NCI-H128 (cell line): ENCODE measurements at regions not wholly inside any gene's neighbourhood (a gene's known extent, or its start where the extent isn't known, plus 50 kb on each side); places are given as distances from the start of the nearest gene placed in this dataset.

Experiments
- DNase-seq: peaks from one replicate; lab custom pipeline; 2025; ENCODE audit not compliant: unreplicated experiment; lab: John Stamatoyannopoulos, UW

DNA sequence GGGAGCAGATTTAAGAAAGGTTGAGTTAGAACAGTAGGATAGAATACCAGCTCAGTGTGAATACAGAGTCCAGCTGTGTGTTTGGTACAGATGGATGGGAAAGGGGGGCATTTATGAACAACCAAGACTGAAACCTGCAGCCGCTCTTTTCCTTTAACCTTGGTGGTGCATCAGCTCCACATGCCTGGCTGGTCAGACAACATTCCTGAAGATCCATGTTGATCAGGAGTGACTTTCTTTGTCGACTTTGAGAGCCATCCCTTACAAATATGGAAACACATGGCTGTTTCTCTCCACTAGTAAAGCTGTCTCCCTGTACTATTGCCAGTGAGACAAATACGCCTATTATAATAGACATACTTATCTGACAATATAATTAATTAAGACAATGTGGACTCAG is 476.5 kb upstream of the IGFBP3 start:
- no peak for DNase-seq

- no peak for DNase-seq
These were observed 475.4 kb upstream of the IGFBP3 start for GRCh38 chr7:46396481-46396880.

- no peak for DNase-seq
These were observed 472.1 kb upstream of the IGFBP3 start for GRCh38 chr7:46393142-46393541.

GRCh38 chr7:46391231-46392201 is 470.4 kb upstream of the IGFBP3 start:
- DNase-seq = no peak

DNA sequence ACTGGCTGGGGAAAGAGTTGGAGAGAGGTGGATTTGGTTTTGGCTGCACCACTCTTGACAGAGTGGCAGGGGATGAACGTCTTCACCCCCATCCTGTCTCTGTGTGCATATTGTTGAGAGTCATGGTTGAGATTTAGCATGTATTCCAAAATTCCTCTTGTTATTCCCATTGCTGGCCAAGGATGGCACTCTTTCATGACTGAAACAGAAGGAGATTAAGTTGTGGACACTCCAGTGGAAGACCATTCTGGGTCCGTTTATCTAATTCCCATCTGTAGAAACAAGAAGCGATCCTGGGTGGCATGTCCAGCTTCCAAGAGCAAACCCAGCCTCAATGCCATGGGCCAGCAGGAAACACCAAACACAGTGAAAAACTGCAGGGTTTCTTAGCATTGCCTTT is 469.0 kb upstream of the IGFBP3 start:
- no peak for DNase-seq

DNA sequence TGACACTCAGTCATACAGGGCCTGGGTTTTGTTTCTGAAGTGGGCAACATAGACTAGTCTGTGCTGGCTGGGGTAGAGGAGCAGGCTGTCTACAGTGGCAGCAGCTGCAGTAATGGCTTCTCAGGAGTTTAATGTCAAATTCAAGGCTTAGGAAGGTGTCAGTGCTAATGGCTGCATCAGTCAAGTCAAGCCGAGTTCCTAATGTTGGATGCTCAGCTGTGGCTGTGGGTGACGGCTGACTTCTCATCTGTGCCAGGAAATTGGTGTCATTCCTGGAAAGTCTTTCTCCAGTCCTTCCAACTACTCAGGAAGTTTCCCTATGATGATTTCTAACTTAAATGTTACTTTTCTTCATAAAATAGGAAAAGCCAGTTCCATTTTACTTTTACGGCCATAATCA is 468.1 kb upstream of the IGFBP3 start:
- DNase-seq = no peak

GRCh38 chr7:46387646-46388045 is 466.6 kb upstream of the IGFBP3 start:
- DNase-seq = no peak

GRCh38 chr7:46386428-46387399 is 465.6 kb upstream of the IGFBP3 start:
- DNase-seq = no peak

GRCh38 chr7:46385662-46386309 is 464.7 kb upstream of the IGFBP3 start:
- DNase-seq = no peak

- no peak for DNase-seq
These were observed 462.5 kb upstream of the IGFBP3 start for GRCh38 chr7:46383605-46384004.

DNA sequence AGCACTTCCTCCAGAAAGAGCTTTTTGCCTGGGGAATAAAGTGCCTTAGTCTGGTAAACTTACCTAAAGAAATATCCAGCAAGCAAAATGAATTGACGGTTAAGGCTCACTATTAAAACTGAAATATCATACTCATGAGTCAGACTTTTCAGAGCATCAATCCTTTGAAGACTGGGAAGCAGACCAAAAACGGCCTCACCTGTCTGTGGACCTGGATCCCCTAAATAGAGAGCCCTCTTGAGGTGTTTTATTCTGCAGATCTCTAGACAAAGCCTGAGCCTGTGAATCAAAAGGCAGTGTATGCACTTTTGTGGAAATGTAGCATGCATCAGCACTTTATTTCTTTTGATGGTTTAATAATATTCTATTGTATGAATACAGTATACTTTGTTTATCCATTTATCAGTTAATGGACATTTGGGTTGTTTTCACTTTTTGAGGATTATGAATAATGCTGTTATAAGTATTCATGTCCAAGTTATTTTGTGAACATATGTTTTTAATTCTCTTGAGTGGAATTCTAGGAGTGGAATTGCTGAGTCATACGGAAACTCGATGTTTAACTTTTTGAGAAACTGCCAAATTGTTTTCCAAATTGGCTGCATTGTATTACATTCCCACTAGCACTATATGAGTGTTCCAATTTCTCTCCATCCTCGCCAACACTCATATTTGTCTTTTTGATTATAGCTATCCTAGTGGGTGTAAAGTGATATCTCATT is 449.0 kb upstream of the IGFBP3 start:
- no peak for DNase-seq

- no peak for DNase-seq
These were observed 447.8 kb upstream of the IGFBP3 start for GRCh38 chr7:46368871-46369270.

- no peak for DNase-seq
These were observed 445.5 kb upstream of the IGFBP3 start for GRCh38 chr7:46366526-46366925.

DNA sequence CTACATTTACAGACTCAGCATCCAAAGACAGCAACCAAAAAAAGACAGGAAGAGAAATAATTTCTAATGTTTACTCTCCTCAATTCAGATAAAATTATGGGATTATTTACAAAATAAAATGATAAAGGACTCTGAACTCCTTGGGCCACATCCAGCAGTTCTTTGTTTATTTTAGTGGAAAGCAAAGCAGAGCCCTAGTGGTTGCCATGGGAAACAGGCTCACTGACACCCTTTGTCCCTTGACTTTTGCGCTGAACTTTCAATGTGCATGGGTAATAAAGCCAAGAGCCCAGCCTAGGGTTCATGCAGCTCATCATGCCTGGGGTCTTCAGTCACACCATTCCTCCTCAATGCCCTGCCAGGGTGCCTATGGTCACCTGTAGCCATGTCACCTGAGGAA is 442.6 kb upstream of the IGFBP3 start:
- no peak for DNase-seq

DNA sequence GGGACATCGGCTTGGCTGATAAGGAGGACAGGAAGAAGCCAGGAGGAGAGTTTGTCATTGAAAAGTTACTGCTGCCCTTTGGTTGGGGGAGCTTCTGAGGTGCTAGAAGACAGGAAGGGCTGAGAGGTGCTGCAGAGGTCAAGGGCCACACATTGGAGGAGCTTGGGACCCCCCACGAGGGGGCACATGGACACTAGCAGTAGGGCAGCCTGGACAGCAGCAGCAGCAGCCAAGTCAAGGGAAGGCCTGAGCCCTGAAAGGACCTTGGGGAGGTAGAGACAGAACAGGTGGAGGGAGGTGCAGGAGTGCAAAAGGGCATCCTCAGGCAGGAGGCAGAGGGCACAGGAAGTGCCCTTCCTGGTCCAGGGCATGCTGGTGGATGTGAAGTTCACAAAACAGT is 439.7 kb upstream of the IGFBP3 start:
- DNase-seq = no peak

- DNase-seq = no peak
These were observed 439.2 kb upstream of the IGFBP3 start for GRCh38 chr7:46360296-46360695.

DNA sequence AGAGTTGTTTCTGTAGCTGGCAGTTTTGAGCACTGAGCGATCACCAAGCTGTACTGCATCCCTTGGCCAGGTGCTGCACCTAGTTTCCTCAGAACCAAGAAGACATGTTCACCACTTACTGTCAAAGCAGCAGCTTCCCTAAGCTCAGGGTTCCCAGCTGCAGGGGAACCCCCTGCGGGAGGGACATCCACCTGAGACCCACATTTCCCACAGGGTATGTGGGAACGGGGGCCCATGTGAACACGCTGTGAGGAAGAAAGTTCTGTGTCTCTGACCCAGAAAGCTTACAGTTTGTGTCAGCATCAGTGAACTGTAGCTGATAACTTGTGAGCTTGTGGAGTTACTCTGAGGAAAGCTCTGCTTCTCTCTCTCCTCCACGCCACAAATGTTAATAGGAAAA is 436.8 kb upstream of the IGFBP3 start:
- no peak for DNase-seq

- no peak for DNase-seq
These were observed 436.2 kb upstream of the IGFBP3 start for GRCh38 chr7:46357290-46357689.

GRCh38 chr7:46356371-46356770 is 435.3 kb upstream of the IGFBP3 start:
- DNase-seq = no peak

GRCh38 chr7:46355331-46355730 is 434.3 kb upstream of the IGFBP3 start:
- no peak for DNase-seq
